H9 (cell line): ENCODE measurements at regions not wholly inside any gene's neighbourhood (a gene's known extent, or its start where the extent isn't known, plus 50 kb on each side); places are given as distances from the start of the nearest gene placed in this dataset.

Experiments
- DNase-seq: peaks from one replicate; pipeline ENCODE4 v3.0.0-alpha.2; 2017
- H2AFZ ChIP-seq: one replicate; pipeline ENCODE4 v1.6.1; 2013; ENCODE audit warnings: mild to moderate bottlenecking, low read length, control low read depth, moderate library complexity
- H2AK5ac ChIP-seq: 2 replicates; pipeline ENCODE4 v1.6.1; 2013; ENCODE audit warnings: low read length, control low read depth, mixed read lengths; ENCODE audit not compliant: insufficient read length
- H2BK120ac ChIP-seq: one replicate; pipeline ENCODE4 v1.6.1; 2013; ENCODE audit warnings: low read depth, mild to moderate bottlenecking, low read length, control low read depth, inconsistent platforms; ENCODE audit not compliant: poor library complexity, severe bottlenecking
- H2BK12ac ChIP-seq: 2 replicates; pipeline ENCODE4 v1.6.1; 2013; ENCODE audit warnings: low read length, control low read depth, mixed read lengths, low read depth; ENCODE audit not compliant: insufficient read length
- H2BK15ac ChIP-seq: 2 replicates; pipeline ENCODE4 v1.6.1; 2013; ENCODE audit warnings: low read depth, low read length, control low read depth
- H2BK20ac ChIP-seq: one replicate; pipeline ENCODE4 v1.6.1; 2013; ENCODE audit warnings: low read depth, mild to moderate bottlenecking, low read length, control low read depth, inconsistent platforms; ENCODE audit not compliant: poor library complexity, severe bottlenecking
- H2BK5ac ChIP-seq: 2 replicates; pipeline ENCODE4 v1.6.1; 2013; ENCODE audit warnings: low read length, control low read depth, mixed read lengths; ENCODE audit not compliant: insufficient read length
- H3K14ac ChIP-seq: 2 replicates; pipeline ENCODE4 v1.6.1; 2013; ENCODE audit warnings: low read length, control low read depth; ENCODE audit not compliant: insufficient read depth
- H3K18ac ChIP-seq: 2 replicates; pipeline ENCODE4 v1.6.1; 2013; ENCODE audit warnings: low read depth, mild to moderate bottlenecking, mixed read lengths, low read length, control low read depth; ENCODE audit not compliant: insufficient read length
- H3K23ac ChIP-seq: 2 replicates; pipeline ENCODE4 v1.6.1; 2013; ENCODE audit warnings: low read length, control low read depth, mixed read lengths, low read depth; ENCODE audit not compliant: insufficient read length
- H3K23me2 ChIP-seq: 2 replicates; pipeline ENCODE4 v1.6.1; 2013; ENCODE audit warnings: low read depth, mild to moderate bottlenecking, mixed read lengths, low read length, control low read depth; ENCODE audit not compliant: insufficient read length, poor library complexity, severe bottlenecking
- H3K27ac ChIP-seq: 2 replicates; pipeline ENCODE4 v1.5.1; 2013; ENCODE audit warnings: low read length, control low read depth, mixed read lengths, low read depth; ENCODE audit not compliant: insufficient read length
- H3K27me3 ChIP-seq: 2 replicates; pipeline ENCODE4 v1.6.1; 2013; ENCODE audit warnings: low read length, control low read depth, inconsistent platforms; ENCODE audit not compliant: insufficient read depth
- H3K4ac ChIP-seq: 2 replicates; pipeline ENCODE4 v1.6.1; 2013; ENCODE audit warnings: low read depth, mild to moderate bottlenecking, control low read depth, inconsistent platforms, low read length, moderate library complexity
- H3K4me1 ChIP-seq: 2 replicates; pipeline ENCODE4 v1.6.1; 2013; ENCODE audit warnings: low read length, control low read depth, inconsistent platforms; ENCODE audit not compliant: insufficient read depth
- H3K4me2 ChIP-seq: 2 replicates; pipeline ENCODE4 v1.6.1; 2013; ENCODE audit warnings: low read length, control low read depth, mixed read lengths; ENCODE audit not compliant: insufficient read length, insufficient read depth
- H3K56ac ChIP-seq: 2 replicates; pipeline ENCODE4 v1.6.1; 2013; ENCODE audit warnings: low read depth, mild to moderate bottlenecking, mixed read lengths, low read length, control low read depth; ENCODE audit not compliant: insufficient read length
- H3K79me1 ChIP-seq: 2 replicates; pipeline ENCODE4 v1.6.1; 2013; ENCODE audit warnings: low read depth, mild to moderate bottlenecking, moderate library complexity, low read length, control low read depth, inconsistent platforms; ENCODE audit not compliant: insufficient read depth, poor library complexity, severe bottlenecking
- H3K79me2 ChIP-seq: 2 replicates; pipeline ENCODE4 v1.6.1; 2013; ENCODE audit warnings: low read length, control low read depth, inconsistent platforms; ENCODE audit not compliant: insufficient read depth
- H3K9ac ChIP-seq: 2 replicates; pipeline ENCODE4 v1.6.1; 2013; ENCODE audit warnings: low read length, control low read depth, mixed read lengths; ENCODE audit not compliant: insufficient read length; ENCODE audit errors: extremely low read depth
- H3K9me3 ChIP-seq: one replicate; pipeline ENCODE4 v1.6.1; 2013; ENCODE audit warnings: low read depth, low read length, inconsistent platforms; ENCODE audit not compliant: control insufficient read depth
- H3T11ph ChIP-seq: one replicate; pipeline ENCODE4 v1.6.1; 2013; ENCODE audit warnings: mild to moderate bottlenecking, low read length, control low read depth, inconsistent platforms
- H4K20me1 ChIP-seq: one replicate; pipeline ENCODE4 v1.6.1; 2013; ENCODE audit not compliant: control insufficient read depth, insufficient read length, insufficient read depth
- H4K5ac ChIP-seq: 2 replicates; pipeline ENCODE4 v1.6.1; 2013; ENCODE audit warnings: low read depth, mild to moderate bottlenecking, mixed read lengths, low read length, control low read depth; ENCODE audit not compliant: insufficient read length
- H4K8ac ChIP-seq: replicated peaks from 2 replicates; pipeline ENCODE4 v1.6.1; 2013; ENCODE audit warnings: low read length, control low read depth, mixed read lengths, low read depth; ENCODE audit not compliant: insufficient read length
- H4K91ac ChIP-seq: 2 replicates; pipeline ENCODE4 v1.6.1; 2013; ENCODE audit warnings: low read depth, mild to moderate bottlenecking, moderate library complexity, mixed read lengths, low read length, control low read depth; ENCODE audit not compliant: insufficient read length
- H3K27ac Mint-ChIP-seq, 3 experiments: 2 replicates in 2 of 3; 3 replicates in 1 of 3; pipeline ENCODE4 v1.8.0; 2020 to 2021; ENCODE audit warnings: mixed read lengths in 3 of 3, mild to moderate bottlenecking in 1 of 3, moderate library complexity in 1 of 3
- H3K27me3 Mint-ChIP-seq: 2 replicates; pipeline ENCODE4 v1.8.0; 2021; ENCODE audit warnings: low read depth, mild to moderate bottlenecking, moderate library complexity, mixed read lengths
- H3K36me3 Mint-ChIP-seq, 3 experiments: 2 replicates in 2 of 3; 3 replicates in 1 of 3; pipeline ENCODE4 v1.8.0; 2020 to 2021; ENCODE audit warnings: low read depth in 3 of 3, mixed read lengths in 3 of 3; ENCODE audit not compliant: insufficient read depth in 1 of 3
- H3K4me1 Mint-ChIP-seq, 2 experiments: 2 replicates each; pipeline ENCODE4 v1.8.0; 2020; ENCODE audit warnings: mixed read lengths in 2 of 2
- H3K4me3 Mint-ChIP-seq, 2 experiments: 2 replicates in 1 of 2; 3 replicates in 1 of 2; pipeline ENCODE4 v1.8.0; 2020 to 2021; ENCODE audit warnings: mild to moderate bottlenecking in 2 of 2, mixed read lengths in 2 of 2, moderate library complexity in 1 of 2
- H3K9me3 Mint-ChIP-seq, 2 experiments: 2 replicates in 1 of 2; 3 replicates in 1 of 2; pipeline ENCODE4 v1.8.0; 2020; ENCODE audit warnings: mild to moderate bottlenecking in 2 of 2, mixed read lengths in 2 of 2, moderate library complexity in 1 of 2
- WGBS: extraction: QIAGEN DNeasy Blood & Tissue Kit; methylation state at CpG from one replicate; pipeline ENCODE4 v1.1.7; 2013; ENCODE audit warnings: missing lambda C conversion rate, low lambda C conversion rate, mixed read lengths; ENCODE audit not compliant: insufficient read length; ENCODE audit errors: extremely low coverage; 5-methylcytosine and 5-hydroxymethylcytosine counted together
- TF ChIP-seq, protein P1 (sequence below): fragments of 200-600 bp; sonication (generic); conservative IDR thresholded peaks from 3 replicates; pipeline ENCODE4 v1.8.0; 2021; ENCODE audit warnings: antibody characterized with exemption, mild to moderate bottlenecking

DNA sequence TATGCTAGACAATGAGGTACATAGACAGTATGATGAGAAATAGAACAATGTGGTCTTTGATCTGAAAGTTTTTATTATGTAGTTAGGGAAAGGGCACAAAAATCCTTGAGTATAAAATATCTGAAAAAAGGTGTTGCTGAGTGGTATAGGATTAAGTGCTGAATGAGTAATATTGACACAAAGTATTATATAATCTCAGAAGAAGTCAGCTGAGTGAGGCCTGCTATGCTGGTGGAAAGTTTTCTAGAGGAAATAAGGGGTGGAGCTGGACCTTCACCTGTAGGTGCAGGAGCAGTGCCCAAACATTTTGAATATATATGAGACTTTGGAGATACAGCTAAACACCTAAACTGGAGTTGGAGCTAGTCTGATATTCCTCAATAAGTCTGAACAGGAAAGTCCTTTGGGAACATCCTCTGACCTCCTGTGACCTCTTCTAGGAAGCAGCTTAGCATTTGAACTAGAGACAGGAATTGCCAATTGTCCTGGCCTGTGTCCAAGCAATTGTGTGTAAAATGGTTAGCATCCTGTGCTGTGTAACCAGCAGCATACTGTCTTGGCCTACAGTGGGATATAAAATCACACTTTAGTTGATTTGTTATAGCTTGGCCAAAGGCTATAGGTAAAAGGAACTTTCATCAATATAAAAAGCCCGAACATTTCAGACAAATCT is 285.3 kb downstream of the ANKRD50 start:
- no peaks in the 10 kb centered on the region for H3K79me1 ChIP-seq
- H3K4me2 ChIP-seq = no peak overlapping the region
- H3K27me3 Mint-ChIP-seq = no peaks in the 10 kb centered on the region
- no peak overlapping the region for H2AK5ac ChIP-seq
- no peak overlapping the region for H3K4ac ChIP-seq
- no peaks in the 10 kb centered on the region for H3K23me2 ChIP-seq
- H3K4me1 Mint-ChIP-seq = peaks cover 10 to 11% of the 10 kb centered on the region in 2 experiments
- H2BK5ac ChIP-seq = no peak overlapping the region
- H3K27ac Mint-ChIP-seq = peak overlapping the region in 1 of 3 experiments; percentile 41; a peak in 1 of 7 replicates
- H3K79me2 ChIP-seq = no peaks in the 10 kb centered on the region
- H3K9ac ChIP-seq = no peak overlapping the region
- no CpG with 5 or more reads among the region's 1 CpG for WGBS
- H3K27me3 ChIP-seq = no peaks in the 10 kb centered on the region
- no peak overlapping the region for H2BK15ac ChIP-seq
- H4K91ac ChIP-seq = no peak overlapping the region
- no peak overlapping the region for H2BK12ac ChIP-seq
- H4K8ac ChIP-seq = no peak overlapping the region
- no peak overlapping the region for H3K18ac ChIP-seq
- H3K9me3 Mint-ChIP-seq = no peaks in the 10 kb centered on the region
- H2BK20ac ChIP-seq = no peak overlapping the region
- H3K9me3 ChIP-seq = no peaks in the 10 kb centered on the region
- no peak overlapping the region for H3K56ac ChIP-seq
- TF ChIP-seq, protein P1, sequence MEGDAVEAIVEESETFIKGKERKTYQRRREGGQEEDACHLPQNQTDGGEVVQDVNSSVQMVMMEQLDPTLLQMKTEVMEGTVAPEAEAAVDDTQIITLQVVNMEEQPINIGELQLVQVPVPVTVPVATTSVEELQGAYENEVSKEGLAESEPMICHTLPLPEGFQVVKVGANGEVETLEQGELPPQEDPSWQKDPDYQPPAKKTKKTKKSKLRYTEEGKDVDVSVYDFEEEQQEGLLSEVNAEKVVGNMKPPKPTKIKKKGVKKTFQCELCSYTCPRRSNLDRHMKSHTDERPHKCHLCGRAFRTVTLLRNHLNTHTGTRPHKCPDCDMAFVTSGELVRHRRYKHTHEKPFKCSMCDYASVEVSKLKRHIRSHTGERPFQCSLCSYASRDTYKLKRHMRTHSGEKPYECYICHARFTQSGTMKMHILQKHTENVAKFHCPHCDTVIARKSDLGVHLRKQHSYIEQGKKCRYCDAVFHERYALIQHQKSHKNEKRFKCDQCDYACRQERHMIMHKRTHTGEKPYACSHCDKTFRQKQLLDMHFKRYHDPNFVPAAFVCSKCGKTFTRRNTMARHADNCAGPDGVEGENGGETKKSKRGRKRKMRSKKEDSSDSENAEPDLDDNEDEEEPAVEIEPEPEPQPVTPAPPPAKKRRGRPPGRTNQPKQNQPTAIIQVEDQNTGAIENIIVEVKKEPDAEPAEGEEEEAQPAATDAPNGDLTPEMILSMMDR = no peak
- no peak overlapping the region for H3K23ac ChIP-seq
- H2BK120ac ChIP-seq = no peak overlapping the region
- H3K4me1 ChIP-seq = peaks cover 5% of the 10 kb centered on the region; the same call in 1 of the 2 replicates
- no peaks in the 10 kb centered on the region for H4K20me1 ChIP-seq
- no peaks in the 10 kb centered on the region for H3K36me3 Mint-ChIP-seq
- no peak overlapping the region for H3K14ac ChIP-seq
- no peak for DNase-seq
- no peak overlapping the region for H3K27ac ChIP-seq
- no peak overlapping the region for H2AFZ ChIP-seq
- H4K5ac ChIP-seq = no peak overlapping the region
- H3K4me3 Mint-ChIP-seq = no peak overlapping the region
- no peak overlapping the region for H3T11ph ChIP-seq
